ENCODE measurements at regions not wholly inside any gene's neighbourhood (a gene's known extent, or its start where the extent isn't known, plus 50 kb on each side); places are given as distances from the start of the nearest gene placed in this dataset.

- no peak for TF ChIP-seq CTCF (IDR thresholded peaks at IDR 0.05; ENCODE audit: low read depth, low read length, missing input control)
- no peak for TF ChIP-seq YY1 (IDR thresholded peaks at IDR 0.05)
- TF ChIP-seq ZBTB33 (IDR thresholded peaks at IDR 0.05): no peak
These were observed 1608.2 kb downstream of the GRIK2 start for GRCh38 chr6:103001724-103002123.

Measured in liver (tissue), 2 donors.